ENCODE measurements at regions not wholly inside any gene's neighbourhood (a gene's known extent, or its start where the extent isn't known, plus 50 kb on each side); places are given as distances from the start of the nearest gene placed in this dataset.

- TF ChIP-seq EZH2phosphoT487 (IDR thresholded peaks at IDR 0.05; ENCODE audit: borderline replicate concordance, low read length) (no peak), CTCF (IDR thresholded peaks at IDR 0.05; ENCODE audit: low read depth, low read length, poor library complexity, severe bottlenecking) (no peak)
- H3K9me3 ChIP-seq (ENCODE audit: control insufficient read depth, insufficient read depth, low read length) = 0 out of 2 replicates have a peak, but pooled peaks cover 2% of the 10 kb centered on the region
- H3F3A ChIP-seq (ENCODE audit: control insufficient read depth, insufficient read depth) = no peaks in the 10 kb centered on the region
- no peaks in the 10 kb centered on the region for H4K20me1 ChIP-seq (ENCODE audit: control insufficient read depth, insufficient read depth, low read depth, low read length)
- H3K27ac ChIP-seq (ENCODE audit: low read depth, low read length) = no peak overlapping the region
- no peak overlapping the region for H3K4me3 ChIP-seq (ENCODE audit: low read length)
- H3K36me3 ChIP-seq (ENCODE audit: control insufficient read depth, low read length) = no peaks in the 10 kb centered on the region
- no peaks in the 10 kb centered on the region for H3K27me3 ChIP-seq (ENCODE audit: control insufficient read depth, low read length)
- no peaks in the 10 kb centered on the region for H3K4me1 ChIP-seq (ENCODE audit: control insufficient read depth, low read length)
- no peaks in the 10 kb centered on the region for H3K79me2 ChIP-seq (ENCODE audit: control insufficient read depth, low read length)
- H3K4me2 ChIP-seq (ENCODE audit: low read length) = no peak overlapping the region
- H3K9me2 ChIP-seq (replicated peaks; ENCODE audit: control insufficient read depth, low read length) = no peaks in the 10 kb centered on the region
These were observed 196.3 kb downstream of the LSM5 start for GRCh38 chr7:32293833-32294232.

- no peaks in the 10 kb centered on the region for H3K36me3 ChIP-seq (ENCODE audit: control insufficient read depth, low read length)
- H3K4me2 ChIP-seq (ENCODE audit: low read length) = no peak overlapping the region
- H3K27me3 ChIP-seq (ENCODE audit: control insufficient read depth, low read length) = no peaks in the 10 kb centered on the region
- no peaks in the 10 kb centered on the region for H3K4me1 ChIP-seq (ENCODE audit: control insufficient read depth, low read length)
- H4K20me1 ChIP-seq (ENCODE audit: control insufficient read depth, insufficient read depth, low read depth, low read length) = no peaks in the 10 kb centered on the region
- no peak for TF ChIP-seq EZH2phosphoT487 (IDR thresholded peaks at IDR 0.05; ENCODE audit: borderline replicate concordance, low read length)
- TF ChIP-seq CTCF (IDR thresholded peaks at IDR 0.05; ENCODE audit: low read depth, low read length, poor library complexity, severe bottlenecking) = no peak
- no peaks in the 10 kb centered on the region for H3K79me2 ChIP-seq (ENCODE audit: control insufficient read depth, low read length)
- H3K4me3 ChIP-seq (ENCODE audit: low read length) = no peak overlapping the region
- H3F3A ChIP-seq (ENCODE audit: control insufficient read depth, insufficient read depth) = no peaks in the 10 kb centered on the region
- no peaks in the 10 kb centered on the region for H3K9me2 ChIP-seq (replicated peaks; ENCODE audit: control insufficient read depth, low read length)
- H3K27ac ChIP-seq (ENCODE audit: low read depth, low read length) = no peak overlapping the region
- H3K9me3 ChIP-seq (ENCODE audit: control insufficient read depth, insufficient read depth, low read length) = no peaks in the 10 kb centered on the region
These were observed 200.3 kb downstream of the LSM5 start for GRCh38 chr7:32289651-32290414.

- no peak for TF ChIP-seq CTCF (IDR thresholded peaks at IDR 0.05; ENCODE audit: low read depth, low read length, poor library complexity, severe bottlenecking)
- no peak for TF ChIP-seq EZH2phosphoT487 (IDR thresholded peaks at IDR 0.05; ENCODE audit: borderline replicate concordance, low read length)
- Histone ChIP-seq H3K4me2 (ENCODE audit: low read length) (no peak overlapping the region), H3K9me3 (ENCODE audit: control insufficient read depth, insufficient read depth, low read length) (no peaks in the 10 kb centered on the region), H3F3A (ENCODE audit: control insufficient read depth, insufficient read depth) (no peaks in the 10 kb centered on the region), H3K27me3 (ENCODE audit: control insufficient read depth, low read length) (no peaks in the 10 kb centered on the region), H3K36me3 (ENCODE audit: control insufficient read depth, low read length) (no peaks in the 10 kb centered on the region), H4K20me1 (ENCODE audit: control insufficient read depth, insufficient read depth, low read depth, low read length) (no peaks in the 10 kb centered on the region), H3K9me2 (replicated peaks; ENCODE audit: control insufficient read depth, low read length) (no peaks in the 10 kb centered on the region), H3K79me2 (ENCODE audit: control insufficient read depth, low read length) (no peaks in the 10 kb centered on the region), H3K4me3 (ENCODE audit: low read length) (no peak overlapping the region), H3K4me1 (ENCODE audit: control insufficient read depth, low read length) (no peaks in the 10 kb centered on the region), H3K27ac (ENCODE audit: low read depth, low read length) (no peak overlapping the region)
These were observed 204.5 kb downstream of the LSM5 start for GRCh38 chr7:32285698-32286097.

Measured in DOHH2 (cell line).